HEK293T (cell line): ENCODE measurements at regions not wholly inside any gene's neighbourhood (a gene's known extent, or its start where the extent isn't known, plus 50 kb on each side); places are given as distances from the start of the nearest gene placed in this dataset.

Experiments used
- CTCF ChIA-PET: fragments of 350-600 bp; formaldehyde crosslinking; extraction: SDS; loops from one replicate; lab custom pipeline; 2021; ENCODE audit warnings: antibody characterized with exemption, inconsistent platforms; lab: Yijun Ruan, JAX
- POLR2A ChIA-PET: fragments of 350-600 bp; formaldehyde crosslinking; extraction: SDS; loops from one replicate; lab custom pipeline; 2020; ENCODE audit warnings: antibody characterized with exemption, inconsistent platforms; lab: Yijun Ruan, JAX
- DNase-seq: peaks from one replicate; pipeline ENCODE4 v3.0.0; 2012; ENCODE audit warnings: mixed read lengths; ENCODE audit errors: extremely low spot score
- ARNT ChIP-seq: fragments of 450-650 bp; IDR thresholded peaks from 2 replicates; pipeline ENCODE4 v1.6.1; 2017; ENCODE audit warnings: mild to moderate bottlenecking
- BHLHE40 ChIP-seq: fragments of 450-650 bp; IDR thresholded peaks from 2 replicates; pipeline ENCODE4 v1.6.1; 2016; ENCODE audit warnings: mild to moderate bottlenecking, moderate library complexity, borderline replicate concordance
- CTBP1 ChIP-seq: fragments of 450-650 bp; IDR thresholded peaks from 2 replicates; pipeline ENCODE4 v1.6.1; 2016; ENCODE audit warnings: borderline replicate concordance
- ELF4 ChIP-seq: fragments of 450-650 bp; IDR thresholded peaks from 2 replicates; pipeline ENCODE4 v1.6.1; 2017; ENCODE audit warnings: antibody characterized with exemption
- FOXA1 ChIP-seq: fragments of 450-650 bp; IDR thresholded peaks from 2 replicates; pipeline ENCODE4 v1.6.1; 2016; ENCODE audit warnings: mild to moderate bottlenecking
- FOXK2 ChIP-seq: fragments of 450-650 bp; IDR thresholded peaks from 2 replicates; pipeline ENCODE4 v1.6.1; 2016; ENCODE audit warnings: mild to moderate bottlenecking
- FOXM1 ChIP-seq: fragments of 450-650 bp; IDR thresholded peaks from 2 replicates; pipeline ENCODE4 v1.6.1; 2017; ENCODE audit warnings: mild to moderate bottlenecking, borderline replicate concordance
- HDGF ChIP-seq: fragments of 450-650 bp; IDR thresholded peaks from 2 replicates; pipeline ENCODE4 v1.6.1; 2017; ENCODE audit warnings: antibody characterized with exemption, borderline replicate concordance
- L3MBTL2 ChIP-seq: fragments of 450-650 bp; conservative IDR thresholded peaks from 2 replicates; pipeline ENCODE4 v1.6.1; 2016; ENCODE audit warnings: mild to moderate bottlenecking
- LEF1 ChIP-seq: fragments of 450-650 bp; IDR thresholded peaks from 2 replicates; pipeline ENCODE4 v1.6.1; 2017; ENCODE audit warnings: mild to moderate bottlenecking, borderline replicate concordance
- NFRKB ChIP-seq: fragments of 450-650 bp; IDR thresholded peaks from 2 replicates; pipeline ENCODE4 v1.6.1; 2016; ENCODE audit warnings: mild to moderate bottlenecking, moderate library complexity
- PKNOX1 ChIP-seq: fragments of 450-650 bp; IDR thresholded peaks from 2 replicates; pipeline ENCODE4 v1.6.1; 2016
- SP1 ChIP-seq: fragments of 450-650 bp; IDR thresholded peaks from 2 replicates; pipeline ENCODE4 v1.6.1; 2017
- SUZ12 ChIP-seq: fragments of 450-650 bp; IDR thresholded peaks from 2 replicates; pipeline ENCODE4 v1.6.1; 2016; ENCODE audit warnings: mild to moderate bottlenecking
- TARDBP ChIP-seq: fragments of 450-650 bp; IDR thresholded peaks from 2 replicates; pipeline ENCODE4 v1.6.1; 2016
- ZNF384 ChIP-seq: fragments of 450-650 bp; IDR thresholded peaks from 2 replicates; pipeline ENCODE4 v1.6.1; 2016

- no peak for TF ChIP-seq TARDBP
- CTCF ChIA-PET = no interaction called here
- DNase-seq = no peak
- POLR2A ChIA-PET = no interaction called here
These were observed 59.0 kb upstream of the VCX3B start for GRCh38 chrX:8405631-8406030.

- no peak for TF ChIP-seq LEF1
- TF ChIP-seq ZNF384 = no peak
- no peak for TF ChIP-seq FOXM1
- no peak for TF ChIP-seq ELF4
- TF ChIP-seq SP1 = no peak
- TF ChIP-seq CTBP1 = no peak
- TF ChIP-seq FOXA1 = no peak
- TF ChIP-seq HDGF = no peak
- TF ChIP-seq ARNT = no peak
- TF ChIP-seq SUZ12 = no peak
- no peak for TF ChIP-seq PKNOX1
- no peak for TF ChIP-seq BHLHE40
- no peak for TF ChIP-seq NFRKB
- TF ChIP-seq FOXK2 = no peak
- no peak for TF ChIP-seq TARDBP
- no peak for TF ChIP-seq L3MBTL2
- ChIA-PET POLR2A (no interaction called here), CTCF (no interaction called here)
- DNase-seq = no peak
These were observed 51.4 kb upstream of the VCX3B start for GRCh38 chrX:8413279-8413678.
